H1 (cell line): ENCODE measurements at regions not wholly inside any gene's neighbourhood (a gene's known extent, or its start where the extent isn't known, plus 50 kb on each side); places are given as distances from the start of the nearest gene placed in this dataset.

Experiments used
- CTCF ChIA-PET: fragments of 300-600 bp; sonication (Branson Sonifier 250); formaldehyde crosslinking; loops from one replicate; lab custom pipeline; 2021; ENCODE audit not compliant: partially characterized antibody; lab: Charles Lee
- POLR2A ChIA-PET: fragments of 300-600 bp; sonication (Branson Sonifier 250); formaldehyde crosslinking; loops from one replicate; lab custom pipeline; 2021; ENCODE audit warnings: inconsistent platforms; ENCODE audit not compliant: partially characterized antibody; lab: Charles Lee
- DNase-seq, 2 experiments: peaks; one replicate each; pipeline versions ENCODE4 v3.0.0 to v3.0.0-alpha.2; 2010 to 2022; ENCODE audit warnings: low spot score in 2 of 2, low read depth in 1 of 2, mixed read lengths in 1 of 2
- FAIRE-seq: peaks from 2 replicates; lab custom pipeline; 2011; peaks lifted over from hg19 to GRCh38; lab: Jason Lieb, UNC
- H2AFZ ChIP-seq: 2 replicates; pipeline ENCODE4 v1.8.1; 2012; ENCODE audit warnings: low read length, inconsistent platforms
- H2AK5ac ChIP-seq: 2 replicates; pipeline ENCODE4 v1.6.1; 2013; ENCODE audit warnings: low read depth, low read length
- H2BK120ac ChIP-seq: replicated peaks from 2 replicates; pipeline ENCODE3; 2013; ENCODE audit warnings: low read depth, low read length, inconsistent platforms
- H2BK12ac ChIP-seq: 2 replicates; pipeline ENCODE4 v1.6.1; 2013; ENCODE audit warnings: low read depth, low read length
- H2BK15ac ChIP-seq: 2 replicates; pipeline ENCODE4 v1.6.1; 2013; ENCODE audit warnings: low read length
- H2BK20ac ChIP-seq: 2 replicates; pipeline ENCODE4 v1.6.1; 2013; ENCODE audit warnings: low read length
- H2BK5ac ChIP-seq: 2 replicates; pipeline ENCODE4 v1.6.1; 2013; ENCODE audit warnings: low read depth, low read length
- H3K14ac ChIP-seq: 2 replicates; pipeline ENCODE4 v1.6.1; 2013; ENCODE audit warnings: inconsistent platforms; ENCODE audit not compliant: insufficient read length
- H3K18ac ChIP-seq: 2 replicates; pipeline ENCODE4 v1.6.1; 2013; ENCODE audit warnings: low read length; ENCODE audit errors: extremely low read depth
- H3K23ac ChIP-seq: 2 replicates; pipeline ENCODE4 v1.6.1; 2013; ENCODE audit warnings: inconsistent platforms; ENCODE audit not compliant: insufficient read length
- H3K23me2 ChIP-seq: 2 replicates; pipeline ENCODE4 v1.6.1; 2013; ENCODE audit warnings: low read depth, low read length
- H3K27ac ChIP-seq: 2 replicates; pipeline ENCODE4 v1.6.1; 2011; ENCODE audit warnings: low read depth, low read length, inconsistent platforms
- H3K27me3 ChIP-seq, 4 experiments: replicated peaks in 1 of 4; 1 replicate in 1 of 4; 2 replicates in 3 of 4; pipeline versions ENCODE4 v1.6.1 to v1.8.1; 2011 to 2013; ENCODE audit warnings: low read length in 3 of 4, mild to moderate bottlenecking in 3 of 4, inconsistent platforms in 2 of 4, mixed read lengths in 2 of 4, moderate library complexity in 1 of 4; ENCODE audit not compliant: control insufficient read depth in 3 of 4, insufficient read depth in 3 of 4; ENCODE audit errors: extremely low read depth in 1 of 4
- H3K36me3 ChIP-seq, 4 experiments: 2 replicates each; pipeline versions ENCODE4 v1.6.1 to v1.8.1; 2011 to 2013; ENCODE audit warnings: mild to moderate bottlenecking in 4 of 4, low read length in 3 of 4, moderate library complexity in 2 of 4, control low read depth in 1 of 4, inconsistent platforms in 1 of 4; ENCODE audit not compliant: insufficient read depth in 4 of 4, control insufficient read depth in 2 of 4
- H3K4ac ChIP-seq: replicated peaks from 2 replicates; pipeline ENCODE3; 2013; ENCODE audit warnings: low read length, low read depth, mixed read lengths, inconsistent platforms; ENCODE audit not compliant: insufficient read length
- H3K4me1 ChIP-seq, 4 experiments: replicated peaks in 1 of 4; 1 replicate in 1 of 4; 2 replicates in 3 of 4; pipeline versions ENCODE4 v1.6.1 to v1.8.1; 2011 to 2013; ENCODE audit warnings: low read length in 3 of 4, inconsistent platforms in 2 of 4, mixed read lengths in 1 of 4; ENCODE audit not compliant: insufficient read depth in 4 of 4, control insufficient read depth in 3 of 4
- H3K4me2 ChIP-seq, 2 experiments: 2 replicates each; pipeline versions ENCODE4 v1.6.1 to v1.8.1; 2011 to 2013; ENCODE audit warnings: low read depth in 2 of 2, low read length in 2 of 2, control low read depth in 1 of 2, inconsistent platforms in 1 of 2, mild to moderate bottlenecking in 1 of 2; ENCODE audit not compliant: insufficient read depth in 1 of 2
- H3K4me3 ChIP-seq, 4 experiments: fragments of 200-600, 300-600 bp in 1 of 4; sonication (generic), shearing (Covaris generic), sonication (Bioruptor Twin) in 1 of 4; 2 replicates each; pipeline versions ENCODE4 v1.5.1 to v1.8.1; 2011 to 2016; ENCODE audit warnings: low read length in 4 of 4, low read depth in 3 of 4, control low read depth in 2 of 4, inconsistent platforms in 2 of 4, mild to moderate bottlenecking in 2 of 4, mixed read lengths in 1 of 4, moderate library complexity in 1 of 4; ENCODE audit not compliant: insufficient read depth in 2 of 4; ENCODE audit errors: extremely low read depth in 1 of 4
- H3K56ac ChIP-seq: replicated peaks from 2 replicates; pipeline ENCODE3; 2013; ENCODE audit warnings: low read depth, mild to moderate bottlenecking, mixed read lengths, low read length, inconsistent platforms; ENCODE audit not compliant: insufficient read length
- H3K79me1 ChIP-seq: 2 replicates; pipeline ENCODE4 v1.6.1; 2013; ENCODE audit warnings: low read depth, low read length, control low read depth
- H3K79me2 ChIP-seq, 2 experiments: 2 replicates each; pipeline versions ENCODE4 v1.6.1 to v1.8.1; 2012 to 2013; ENCODE audit warnings: low read length in 2 of 2, mild to moderate bottlenecking in 2 of 2, inconsistent platforms in 1 of 2; ENCODE audit not compliant: insufficient read depth in 2 of 2, control insufficient read depth in 1 of 2
- H3K9ac ChIP-seq, 4 experiments: replicated peaks in 1 of 4; 1 replicate in 1 of 4; 2 replicates in 3 of 4; pipeline versions ENCODE4 v1.6.1 to v1.8.1; 2011 to 2013; ENCODE audit warnings: low read depth in 3 of 4, low read length in 3 of 4, control low read depth in 2 of 4, mild to moderate bottlenecking in 2 of 4, moderate library complexity in 2 of 4, inconsistent platforms in 1 of 4; ENCODE audit errors: extremely low read depth in 1 of 4
- H3K9me3 ChIP-seq, 2 experiments: 2 replicates each; pipeline versions ENCODE4 v1.6.1 to v1.8.1; 2012 to 2013; ENCODE audit warnings: mild to moderate bottlenecking in 2 of 2, moderate library complexity in 2 of 2, control low read depth in 1 of 2, inconsistent platforms in 1 of 2, low read depth in 1 of 2, low read length in 1 of 2, mixed read lengths in 1 of 2; ENCODE audit not compliant: insufficient read depth in 2 of 2
- H4K20me1 ChIP-seq, 2 experiments: replicated peaks in 1 of 2; 2 replicates each; pipeline versions ENCODE3 to v1.8.1; 2011 to 2013; ENCODE audit warnings: inconsistent platforms in 2 of 2, low read length in 2 of 2, mild to moderate bottlenecking in 1 of 2; ENCODE audit not compliant: insufficient read depth in 2 of 2, control insufficient read depth in 1 of 2
- H4K5ac ChIP-seq: 2 replicates; pipeline ENCODE4 v1.6.1; 2013; ENCODE audit warnings: low read length, low read depth, mixed read lengths, inconsistent platforms; ENCODE audit not compliant: insufficient read length
- H4K8ac ChIP-seq: 2 replicates; pipeline ENCODE4 v1.8.0; 2013; ENCODE audit warnings: mild to moderate bottlenecking, moderate library complexity, low read length, inconsistent platforms; ENCODE audit not compliant: insufficient read depth; ENCODE audit errors: extremely low read depth
- H4K91ac ChIP-seq: replicated peaks from 2 replicates; pipeline ENCODE3; 2013; ENCODE audit warnings: low read length, mixed read lengths, inconsistent platforms; ENCODE audit not compliant: insufficient read length
- ATF2 ChIP-seq: IDR thresholded peaks from 2 replicates; pipeline ENCODE4 v1.6.1; 2012; ENCODE audit warnings: low read length, inconsistent platforms
- BRCA1 ChIP-seq: IDR thresholded peaks from 2 replicates; pipeline ENCODE4 v1.6.1; 2012; ENCODE audit warnings: low read depth, low read length, improper control_type of control experiment
- CBX8 ChIP-seq: fragments of 300-800, 300-1000 bp; sonication (generic); IDR thresholded peaks from 2 replicates; pipeline ENCODE4 v1.7.1; 2016; ENCODE audit warnings: low read depth, low read length, borderline replicate concordance
- EGR1 ChIP-seq: IDR thresholded peaks from 2 replicates; pipeline ENCODE4 v1.6.1; 2011; ENCODE audit warnings: low read depth, low read length, borderline replicate concordance
- GABPA ChIP-seq: IDR thresholded peaks from 2 replicates; pipeline ENCODE4 v1.6.1; 2011; ENCODE audit warnings: mild to moderate bottlenecking, low read length, moderate library complexity, borderline replicate concordance; ENCODE audit not compliant: insufficient read depth
- HDAC6 ChIP-seq: IDR thresholded peaks from one replicate; pipeline ENCODE4 v1.7.1; 2012; ENCODE audit warnings: low read depth, mild to moderate bottlenecking, inconsistent platforms, low read length, moderate library complexity
- KDM4A ChIP-seq: IDR thresholded peaks from one replicate; pipeline ENCODE4 v1.7.1; 2012; ENCODE audit warnings: low read depth, mild to moderate bottlenecking, moderate library complexity, low read length, inconsistent platforms; ENCODE audit not compliant: severe bottlenecking
- POU5F1 ChIP-seq: IDR thresholded peaks from 2 replicates; pipeline ENCODE4 v1.6.1; 2011; ENCODE audit warnings: low read depth, mild to moderate bottlenecking, low read length, moderate library complexity
- RNF2 ChIP-seq: fragments of 200-900, 300-1000 bp; sonication (generic); IDR thresholded peaks from 2 replicates; pipeline ENCODE4 v1.7.1; 2016; ENCODE audit warnings: borderline replicate concordance, low read depth, mild to moderate bottlenecking, antibody characterized with exemption, low read length; ENCODE audit not compliant: poor library complexity, severe bottlenecking; ENCODE audit errors: missing control alignments
- SAP30 ChIP-seq: fragments of 300-600 bp; sonication (generic); IDR thresholded peaks from 2 replicates; pipeline ENCODE4 v1.7.1; 2012; ENCODE audit warnings: low read length, moderate library complexity, mild to moderate bottlenecking, inconsistent platforms; ENCODE audit not compliant: insufficient read depth, insufficient replicate concordance
- SP4 ChIP-seq: IDR thresholded peaks from 2 replicates; pipeline ENCODE4 v1.6.1; 2012; ENCODE audit warnings: low read length, inconsistent platforms
- YY1 ChIP-seq: IDR thresholded peaks from 2 replicates; pipeline ENCODE4 v1.6.1; 2011; ENCODE audit warnings: low read depth, mild to moderate bottlenecking, low read length

GRCh38 chr12:58148405-58148804 lies 207.0 kb downstream of the ATP23 start (continued):
- TF ChIP-seq GABPA, result no peak

GRCh38 chr12:58148976-58149375 lies 207.6 kb downstream of the ATP23 start:
- Histone ChIP-seq H3K36me3 (no peaks in the 10 kb centered on the region; a peak in 1 of 8 replicates), H2BK120ac (no peak overlapping the region), H4K91ac (no peak overlapping the region), H3K4me1 (no peaks in the 10 kb centered on the region), H3K79me2 (no peaks in the 10 kb centered on the region), H3K18ac (no peak overlapping the region), H3K23ac (no peak overlapping the region), H3K27me3 (no peaks in the 10 kb centered on the region), H3K4me2 (no peak overlapping the region), H2BK20ac (no peak overlapping the region), H3K27ac (no peak overlapping the region), H2BK12ac (no peak overlapping the region), H3K4me3 (no peak overlapping the region), H3K23me2 (no peaks in the 10 kb centered on the region), H4K8ac (no peak overlapping the region), H3K9me3 (no peaks in the 10 kb centered on the region), H2BK15ac (no peak overlapping the region), H3K4ac (no peak overlapping the region), H4K5ac (no peak overlapping the region), H2AK5ac (no peak overlapping the region), H2AFZ (no peak overlapping the region), H4K20me1 (no peaks in the 10 kb centered on the region), H3K79me1 (no peaks in the 10 kb centered on the region), H3K14ac (no peak overlapping the region), H2BK5ac (no peak overlapping the region), H3K9ac (no peak overlapping the region), H3K56ac (no peak overlapping the region)
- FAIRE-seq (no peak), DNase-seq (no peak)
- ChIA-PET POLR2A (no interaction called here), CTCF (interaction anchor here (0.7 kb wide), 1 partner anchor 19 kb away, joined by 4 read pairs; no protein-coding TSS in a partner anchor)
- TF ChIP-seq SP4 (no peak), POU5F1 (no peak), ATF2 (no peak), EGR1 (no peak), CBX8 (no peak), SAP30 (no peak), HDAC6 (no peak), BRCA1 (no peak), RNF2 (no peak), KDM4A (no peak), YY1 (no peak)
